Renal cortical epithelial cell (primary cell): ENCODE measurements at regions not wholly inside any gene's neighbourhood (a gene's known extent, or its start where the extent isn't known, plus 50 kb on each side); places are given as distances from the start of the nearest gene placed in this dataset.
"Not testable (repeated sequence)": the region's sequence is repeated elsewhere in the genome, so short reads cannot be mapped to it uniquely, and the experiment has no call there.

Source experiments
- DNase-seq: peaks from one replicate; pipeline ENCODE4 v3.0.0-alpha.2; 2011; ENCODE audit warnings: low read depth

DNA sequence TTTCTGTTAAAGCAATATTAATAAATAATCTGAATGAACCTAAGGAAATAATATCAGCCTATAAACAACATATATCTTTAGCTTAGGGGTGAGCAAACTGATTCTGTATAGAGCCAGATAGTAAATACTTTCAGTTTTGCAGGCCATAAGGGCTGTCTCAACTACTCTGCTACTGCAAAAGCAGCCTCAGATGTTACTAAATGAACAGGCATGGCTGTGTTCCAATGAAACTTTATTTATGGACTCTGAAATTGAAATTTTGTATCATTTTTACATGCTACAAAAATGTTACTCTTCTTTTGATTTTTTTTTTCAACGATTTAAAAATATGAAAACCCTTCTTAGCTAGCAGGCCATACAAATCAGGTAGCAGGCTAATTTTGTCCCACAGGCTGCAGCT is 212.8 kb upstream of the PRICKLE2 start:
- DNase-seq = no peak

DNA sequence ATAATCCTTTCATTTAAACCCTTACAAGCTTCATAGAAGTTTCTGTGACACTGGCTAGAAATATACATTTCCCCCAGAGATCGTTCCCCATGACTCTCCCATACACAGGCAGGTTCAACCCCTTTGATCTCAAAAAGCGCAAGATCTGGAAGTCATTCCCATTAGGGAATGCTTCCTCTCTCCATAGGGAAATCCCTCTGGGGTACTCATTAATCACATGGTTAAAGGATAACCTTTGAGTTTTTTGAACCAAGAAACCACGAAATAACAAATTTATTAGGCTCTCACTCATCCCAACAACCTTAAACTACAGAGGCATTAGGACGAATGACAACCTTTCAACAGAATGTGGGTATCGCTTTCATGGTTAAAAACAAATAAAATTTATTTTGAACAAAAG is 211.9 kb upstream of the PRICKLE2 start:
- peak; percentile 94 for DNase-seq

DNA sequence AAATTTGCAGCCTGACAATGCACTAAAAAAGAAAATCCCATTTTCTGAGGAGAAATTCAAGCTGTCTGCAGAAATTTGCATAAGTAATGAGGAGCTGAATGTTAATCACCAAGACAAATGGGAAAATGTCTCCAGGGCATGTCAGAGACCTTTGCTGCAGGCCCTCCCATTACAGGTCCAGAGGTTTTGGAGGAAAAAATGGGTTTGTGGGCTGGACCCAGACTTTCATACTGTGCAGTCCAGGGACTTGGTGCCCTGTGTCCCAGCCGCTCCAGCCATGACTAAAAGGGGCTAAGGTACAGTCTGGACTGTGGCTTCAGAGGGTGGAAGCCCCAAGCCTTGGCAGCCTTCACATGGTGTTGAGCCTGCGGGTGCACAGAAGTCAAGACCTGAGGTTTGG is 209.8 kb upstream of the PRICKLE2 start:
- DNase-seq = not testable (repeated sequence)

DNA sequence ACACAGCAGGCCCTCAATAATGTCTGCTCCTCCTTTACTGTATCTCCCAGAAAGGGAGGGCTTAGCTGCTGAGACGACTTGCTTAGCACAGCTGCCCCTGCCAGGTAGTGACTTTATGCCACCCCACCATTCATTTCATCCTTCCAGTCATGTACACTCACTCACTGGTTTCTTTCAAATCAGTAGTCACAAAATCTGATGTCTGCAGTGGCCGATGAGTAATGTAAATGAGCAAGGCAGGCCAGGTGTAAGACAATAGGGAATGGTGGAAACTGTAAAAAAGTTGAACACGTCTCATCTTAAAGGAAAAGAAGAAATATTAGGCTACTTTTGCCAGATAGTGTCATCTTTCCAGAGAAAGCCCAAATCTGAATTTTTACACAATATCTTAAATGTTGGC is 207.6 kb upstream of the PRICKLE2 start:
- no peak for DNase-seq

DNA sequence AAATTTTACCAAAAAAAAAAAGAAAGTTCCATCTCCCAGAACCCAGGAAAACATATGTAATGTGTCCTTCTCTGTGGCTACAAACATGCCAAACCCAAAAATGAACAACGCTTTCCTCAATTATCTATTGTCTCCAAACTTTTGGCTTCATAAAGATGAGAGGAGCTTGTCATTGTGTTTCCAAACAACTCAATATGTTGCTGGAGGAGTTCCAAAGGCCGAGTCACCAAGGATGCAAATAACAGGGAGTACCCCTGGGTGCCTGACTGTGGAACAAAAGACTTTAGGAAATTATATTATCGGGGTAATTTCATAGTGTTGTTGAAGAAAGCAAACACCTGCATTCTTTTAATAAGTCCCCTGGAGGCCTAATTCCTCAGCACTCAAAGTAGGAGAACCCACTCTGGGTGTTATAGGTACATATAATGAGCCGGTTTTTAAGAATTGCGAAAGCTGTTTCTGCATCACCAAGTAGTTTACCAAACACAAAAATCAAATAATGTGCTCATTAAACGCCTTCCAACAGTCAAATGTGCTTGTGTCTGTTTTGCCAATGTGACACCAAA is 206.3 kb upstream of the PRICKLE2 start:
- DNase-seq = peak; percentile 64

DNA sequence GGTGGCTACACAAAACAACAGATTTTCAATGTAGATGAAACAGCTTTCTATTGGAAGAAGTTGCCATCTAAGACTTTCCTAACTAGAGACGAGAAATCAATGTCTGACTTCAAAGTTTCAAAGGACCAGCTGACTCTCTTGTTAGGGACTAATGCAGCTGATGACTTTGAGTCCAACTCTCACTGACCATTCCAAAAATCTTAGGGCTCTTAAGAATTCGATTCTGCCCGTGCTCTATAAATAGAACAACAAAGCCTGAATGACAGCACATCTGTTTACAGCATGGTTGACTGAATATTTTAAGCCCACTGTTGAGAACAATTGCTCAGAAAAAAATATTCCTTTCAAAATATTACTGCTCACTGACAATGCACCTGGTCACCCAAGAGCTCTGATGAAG is 202.4 kb upstream of the PRICKLE2 start:
- DNase-seq = no peak

DNA sequence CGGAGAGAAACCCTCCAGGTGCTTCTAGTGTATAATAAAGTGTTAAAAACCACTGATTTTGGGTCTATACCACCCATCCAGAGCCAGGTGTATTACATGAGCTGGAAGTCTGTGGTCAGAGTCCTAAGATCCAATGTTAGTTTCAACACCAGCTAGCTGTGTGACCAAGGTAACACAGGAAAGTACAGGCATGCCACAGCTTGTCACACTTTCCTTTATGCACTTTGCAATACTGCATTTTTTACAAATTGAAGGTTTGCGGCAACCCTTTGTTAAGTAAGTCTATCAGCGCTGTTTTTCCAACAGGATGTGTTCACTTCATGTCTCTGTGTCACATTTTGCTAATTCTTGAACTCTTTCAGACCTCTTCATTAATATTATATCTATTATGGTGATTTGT is 201.3 kb upstream of the PRICKLE2 start:
- DNase-seq = no peak

DNA sequence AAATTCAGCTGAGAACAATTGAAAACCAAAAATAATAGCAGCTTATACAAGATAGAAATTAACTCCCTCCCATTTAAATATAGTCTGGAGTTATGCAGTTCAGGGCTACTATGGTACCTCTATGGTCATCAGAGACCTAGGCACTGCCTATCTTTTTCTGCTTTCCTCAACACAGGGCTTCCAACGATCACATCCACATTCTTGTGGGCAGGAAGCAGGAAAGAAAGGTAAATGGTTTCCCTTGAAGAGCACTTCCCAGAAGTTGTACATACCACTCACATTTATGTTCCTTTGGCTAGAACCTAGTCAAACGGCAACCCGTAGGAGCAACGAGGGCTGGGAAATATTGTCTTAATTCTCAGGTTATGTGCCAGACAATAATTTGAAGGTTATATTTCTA is 197.7 kb upstream of the PRICKLE2 start:
- no peak for DNase-seq

DNA sequence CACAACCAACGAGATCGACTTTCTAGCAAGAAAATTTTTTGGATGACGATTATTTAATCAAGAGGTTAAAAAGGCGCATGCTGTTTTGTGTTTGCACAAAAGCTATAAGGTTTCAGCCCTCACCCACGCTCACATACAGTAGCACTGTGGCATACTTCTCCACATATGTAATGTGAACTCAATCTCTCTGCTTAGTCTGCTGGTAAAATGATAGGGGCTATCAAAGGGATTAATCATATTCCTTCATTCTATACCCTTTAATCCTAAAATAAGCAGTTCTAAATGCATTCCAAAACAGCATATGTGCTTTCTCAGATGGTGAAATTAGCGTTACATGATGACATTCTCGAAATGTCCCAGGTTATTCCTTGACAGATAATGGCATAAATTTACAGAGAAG is 196.9 kb upstream of the PRICKLE2 start:
- no peak for DNase-seq

DNA sequence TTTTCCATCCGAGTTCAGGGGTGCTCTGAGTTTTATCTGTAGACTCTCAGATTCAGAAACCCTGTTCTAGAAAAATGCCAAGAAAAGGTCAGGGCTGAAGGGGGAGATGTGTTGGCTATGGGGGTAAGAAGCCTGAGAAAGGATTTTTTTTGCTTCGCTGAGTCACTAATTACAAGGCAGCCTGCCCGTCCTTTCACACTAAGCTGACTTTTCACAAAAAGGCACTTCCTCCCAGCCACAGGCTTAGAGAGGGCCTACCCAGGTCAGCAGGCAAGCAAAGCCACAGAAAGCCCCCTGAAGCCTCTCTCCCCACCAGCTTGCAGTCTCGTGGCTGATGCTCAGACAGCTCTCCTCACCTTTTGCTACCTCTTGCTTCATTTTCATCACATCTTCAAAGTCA is 192.6 kb upstream of the PRICKLE2 start:
- DNase-seq = peak; percentile 90

DNA sequence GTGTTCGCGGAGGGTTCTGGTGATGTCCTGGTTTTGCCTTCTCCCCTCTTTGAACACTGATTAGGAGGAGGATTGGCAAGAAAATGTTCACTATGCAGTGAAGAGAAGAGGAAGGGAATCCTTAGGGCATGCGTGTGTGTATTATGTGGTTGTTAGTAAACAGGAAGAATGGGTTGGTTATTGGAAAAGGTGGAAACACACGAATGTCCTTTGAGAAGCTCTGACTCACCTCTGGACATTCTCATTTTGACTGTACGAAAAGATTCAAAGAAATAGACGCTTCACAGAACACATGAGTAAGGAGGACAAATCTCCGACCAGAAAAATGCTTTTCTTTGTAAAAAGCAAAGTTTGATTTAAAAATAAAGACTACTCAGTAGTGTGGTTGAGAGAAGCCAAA is 188.8 kb upstream of the PRICKLE2 start:
- DNase-seq = peak; percentile 30

DNA sequence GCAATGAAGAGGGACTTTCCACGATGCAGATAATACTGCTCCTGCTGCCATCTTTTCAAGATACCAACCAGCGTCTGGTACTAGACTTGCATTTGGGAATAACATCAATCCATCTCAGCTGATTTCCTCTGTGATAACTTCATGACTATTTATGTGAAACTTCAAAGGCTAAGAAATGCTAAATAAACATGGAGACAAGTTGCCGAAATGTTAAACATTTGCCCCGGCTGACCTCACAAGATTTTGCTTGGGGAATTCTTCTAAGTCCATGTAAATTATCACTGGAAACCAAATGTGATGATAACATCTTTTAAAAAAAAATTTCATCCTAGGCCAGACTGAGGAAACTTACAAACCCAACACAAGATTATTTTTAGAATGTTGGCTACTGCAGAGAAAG is 185.8 kb upstream of the PRICKLE2 start:
- no peak for DNase-seq

DNA sequence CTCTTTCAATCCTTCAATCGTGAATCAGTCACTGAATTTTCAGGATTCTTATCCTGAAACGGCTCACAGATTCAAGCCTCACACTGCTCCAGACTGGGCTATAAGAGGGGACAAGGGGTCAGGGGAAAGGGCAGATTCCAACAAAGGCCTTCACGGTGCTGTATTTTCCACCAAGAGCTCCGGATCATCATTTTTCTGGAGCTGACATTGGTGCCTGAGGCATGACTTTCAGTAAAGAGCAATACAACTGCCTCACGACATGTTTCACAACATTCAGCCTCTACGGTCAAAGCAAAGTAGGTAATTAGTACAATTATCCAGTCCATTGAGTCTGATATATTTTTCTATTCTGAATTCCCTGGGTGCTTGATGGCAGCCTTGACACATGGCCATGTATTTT is 185.0 kb upstream of the PRICKLE2 start:
- peak; percentile 76 for DNase-seq

DNA sequence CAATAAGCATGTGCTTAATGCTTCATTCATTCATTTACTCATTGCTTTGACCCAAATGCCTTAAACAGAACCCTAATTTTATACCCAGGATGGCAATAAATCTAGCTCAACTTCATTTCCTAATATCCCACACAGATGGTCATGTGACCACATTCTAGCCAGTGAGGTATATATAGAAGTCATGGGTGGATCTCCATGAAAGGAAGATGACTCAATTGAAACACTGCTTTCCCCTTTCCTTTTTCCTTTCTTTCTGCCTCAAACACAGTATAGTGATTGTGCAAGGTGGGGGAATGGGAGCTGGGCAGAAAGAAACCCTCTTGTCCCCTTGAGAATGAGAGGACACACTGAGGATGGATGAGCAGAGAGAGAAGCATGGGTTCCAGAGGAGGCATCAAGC is 183.5 kb upstream of the PRICKLE2 start:
- peak; percentile 32 for DNase-seq

DNA sequence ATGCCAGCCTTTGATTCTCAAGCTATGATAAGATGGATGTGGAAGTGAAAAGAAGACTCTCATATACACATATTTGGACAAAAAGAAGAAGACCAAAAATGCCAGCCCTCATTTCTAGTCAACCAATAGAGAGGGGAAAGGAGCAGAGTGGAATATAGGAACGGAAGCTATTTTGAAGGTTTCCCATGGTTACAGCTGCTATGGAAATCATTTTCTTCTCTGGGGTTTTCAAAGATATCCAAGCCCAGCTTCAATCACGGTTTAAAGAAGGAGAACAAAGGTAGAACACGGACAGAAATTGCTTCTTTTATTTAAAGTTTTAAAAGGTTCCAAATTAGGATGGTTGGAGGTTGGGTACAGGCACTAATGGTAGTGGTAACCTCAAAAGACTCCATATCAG is 181.0 kb upstream of the PRICKLE2 start:
- DNase-seq = no peak

DNA sequence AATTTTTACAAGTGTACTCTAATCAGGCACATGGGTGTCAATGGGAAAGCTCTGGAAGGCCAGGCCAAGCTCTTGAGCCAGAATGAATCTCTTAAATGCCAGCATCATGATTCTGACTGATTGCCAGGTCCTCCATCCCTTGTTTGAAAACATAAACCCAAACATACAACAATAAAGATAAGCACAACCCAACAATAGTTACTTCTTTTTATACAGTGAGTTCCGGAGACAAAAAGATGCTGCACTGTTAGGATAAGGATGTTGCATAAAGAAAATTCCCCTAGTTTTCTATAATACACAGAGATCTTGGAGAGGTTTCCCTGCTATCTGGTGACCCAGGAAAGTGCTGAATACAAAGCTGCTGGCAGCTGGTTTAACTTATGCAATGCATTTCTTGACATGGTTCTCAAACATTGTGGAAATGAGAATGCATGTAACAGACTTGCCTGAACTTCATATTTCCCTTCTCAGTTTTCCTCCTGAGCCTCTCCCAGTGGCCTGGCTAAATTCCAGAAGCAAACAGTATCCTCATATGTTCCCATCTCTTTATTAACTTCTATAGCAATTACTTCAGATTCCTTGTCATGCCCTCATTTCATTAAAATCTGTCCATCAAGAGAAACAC is 180.1 kb upstream of the PRICKLE2 start:
- no peak for DNase-seq

DNA sequence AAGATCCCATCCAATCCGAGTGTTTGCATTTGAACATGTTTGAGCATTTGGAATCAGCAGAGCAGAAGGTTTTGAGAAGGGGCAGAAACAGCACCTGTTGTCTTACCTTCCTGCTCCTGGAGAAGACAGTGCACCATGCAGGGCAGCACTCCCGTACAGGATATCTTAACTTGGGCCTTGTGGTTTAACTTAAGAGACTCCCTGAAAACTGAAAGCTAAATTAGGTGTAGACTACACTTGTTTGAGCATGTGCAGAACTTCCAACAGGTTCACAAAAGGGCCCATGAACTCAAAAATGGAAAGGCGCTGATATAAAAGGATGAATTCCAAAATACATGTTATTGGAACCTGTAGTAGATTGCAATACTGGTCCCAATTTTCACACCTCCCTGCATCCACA is 175.4 kb upstream of the PRICKLE2 start:
- DNase-seq = no peak

DNA sequence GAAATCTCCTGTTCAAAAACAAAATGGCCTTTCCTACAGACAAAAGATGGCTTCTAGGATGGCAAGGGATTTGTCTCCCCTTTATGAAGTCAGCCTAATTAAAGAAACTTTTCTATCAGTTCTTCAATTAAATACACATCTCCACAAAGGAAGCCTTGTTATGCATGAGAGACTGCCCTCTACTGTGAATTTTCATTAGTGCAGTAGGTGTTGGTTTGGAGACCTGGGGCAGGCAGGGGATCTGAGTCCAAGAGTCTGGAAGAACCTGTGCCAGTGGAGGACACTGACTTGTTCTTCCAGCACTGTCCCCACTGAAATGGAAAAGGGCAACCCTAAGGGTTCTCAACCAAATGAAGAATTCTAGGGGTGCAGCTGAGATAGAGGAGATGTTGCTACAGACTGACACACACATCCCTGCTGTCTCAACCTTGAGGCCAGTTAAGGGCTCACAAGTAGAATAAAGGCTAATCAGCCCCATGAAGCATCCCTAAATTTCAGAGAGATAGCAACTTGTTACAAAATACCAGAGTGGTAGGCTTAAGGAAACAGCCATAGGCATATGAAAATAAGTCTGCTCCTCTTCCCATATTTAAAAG is 174.0 kb upstream of the PRICKLE2 start:
- peak; percentile 67 for DNase-seq

DNA sequence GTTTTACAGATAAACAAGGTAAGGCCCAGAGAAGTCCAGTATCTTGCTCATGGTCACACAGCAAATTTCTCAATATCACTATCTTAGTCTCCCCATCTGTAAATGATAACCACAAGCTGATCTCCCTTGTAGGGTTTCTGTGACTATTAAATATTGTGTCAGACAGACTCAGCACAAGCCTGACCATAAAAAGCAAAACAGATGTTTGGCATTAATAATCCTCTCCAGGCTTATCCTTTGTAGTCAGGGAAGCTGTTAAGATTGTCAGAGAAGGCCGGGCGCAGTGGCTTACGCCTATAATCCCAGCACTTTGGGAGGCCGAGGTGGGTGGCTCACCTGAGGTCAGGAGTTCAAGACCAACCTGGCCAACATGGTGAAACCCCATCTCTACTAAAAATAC is 173.2 kb upstream of the PRICKLE2 start:
- DNase-seq = no peak

DNA sequence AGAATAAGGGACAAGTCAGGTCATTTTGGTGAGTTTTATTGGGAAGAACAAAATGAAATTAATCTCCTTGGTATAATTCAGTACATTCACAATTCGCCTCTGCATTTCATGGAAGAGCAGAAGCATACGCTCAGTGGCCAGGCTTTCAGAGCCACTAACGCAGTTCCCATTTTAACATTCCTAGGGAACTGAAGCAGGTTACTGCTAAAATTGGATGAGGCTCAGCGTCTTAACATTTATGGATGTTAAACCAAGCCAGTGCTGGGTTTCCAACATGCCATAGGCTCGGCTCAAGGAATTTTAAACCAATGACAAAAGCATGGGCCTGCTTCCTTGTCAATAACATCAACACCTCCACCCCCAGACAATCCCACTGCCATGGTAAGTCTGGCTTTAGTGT is 172.7 kb upstream of the PRICKLE2 start:
- DNase-seq = no peak

DNA sequence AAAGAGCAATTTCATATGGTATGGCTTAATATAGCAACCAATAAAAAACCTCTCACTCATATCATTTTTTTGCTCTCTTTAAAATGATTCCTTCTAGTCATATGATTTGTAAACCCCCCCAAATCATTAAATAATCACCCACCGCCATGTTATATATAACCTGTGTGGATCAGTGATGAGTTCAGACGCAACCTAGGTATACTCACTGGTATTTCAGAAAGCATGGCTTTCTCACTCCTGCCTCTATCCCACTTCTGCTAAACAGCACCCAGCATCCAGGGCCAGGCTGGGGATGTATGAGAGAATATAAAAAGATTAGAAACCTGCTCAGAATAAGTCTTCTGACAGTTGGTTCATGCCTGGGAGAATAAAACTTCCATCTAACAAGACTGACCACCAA is 172.3 kb upstream of the PRICKLE2 start:
- DNase-seq = no peak

DNA sequence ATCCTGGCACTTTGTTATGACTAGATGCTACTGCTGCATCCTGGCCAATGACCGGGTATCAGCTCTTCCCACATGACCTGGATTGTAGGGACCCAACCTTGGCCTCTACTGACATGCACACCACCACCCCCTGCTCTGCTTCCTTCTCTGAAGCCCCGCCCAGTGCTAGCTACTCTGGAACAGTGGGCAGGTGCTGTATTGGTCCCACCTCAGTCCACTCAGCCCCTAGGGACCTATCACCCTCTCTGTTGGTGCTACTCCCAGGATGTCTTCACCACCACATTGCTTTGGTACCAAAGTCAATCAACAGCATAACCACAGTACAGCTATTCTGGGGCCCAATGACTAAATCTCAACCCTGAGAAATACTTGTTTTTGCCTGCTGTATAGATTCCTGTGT is 170.2 kb upstream of the PRICKLE2 start:
- no peak for DNase-seq

DNA sequence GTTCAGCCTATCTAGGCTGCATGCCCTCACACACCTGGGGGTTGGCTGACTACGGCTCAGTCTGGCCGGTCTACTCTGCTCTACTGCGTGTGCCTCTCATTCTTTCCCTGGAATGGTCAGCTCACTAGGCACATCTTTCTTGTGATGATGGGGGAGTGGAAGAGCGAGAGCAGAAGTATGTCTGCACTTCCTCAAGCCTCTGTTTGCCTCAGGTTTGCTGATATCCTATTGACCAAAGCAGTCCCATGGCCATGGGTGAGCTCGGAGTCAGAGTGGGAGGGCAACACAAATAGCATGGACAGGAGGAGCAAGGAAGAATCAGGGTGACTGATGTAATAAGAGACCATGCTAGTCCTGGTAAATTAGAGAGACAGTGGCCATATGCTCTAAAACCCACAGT is 167.9 kb upstream of the PRICKLE2 start:
- DNase-seq = no peak

DNA sequence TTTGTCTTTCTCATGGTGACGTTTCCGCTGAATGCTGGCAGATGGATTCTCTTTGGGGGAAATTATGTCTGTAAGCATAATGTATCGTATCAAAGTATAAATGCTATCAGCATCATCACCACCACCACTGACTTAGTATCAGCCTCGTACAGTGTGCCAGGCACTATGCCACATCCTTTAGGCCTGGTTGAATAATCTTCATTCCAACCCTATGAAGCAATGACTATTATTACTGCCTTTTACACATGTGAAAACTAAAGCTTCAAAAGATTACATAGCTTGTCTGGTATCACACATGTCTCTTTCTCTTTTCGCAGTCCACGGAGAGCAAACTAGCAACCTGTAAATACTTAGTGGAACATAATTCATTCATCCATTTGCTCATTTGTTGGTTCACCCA is 166.7 kb upstream of the PRICKLE2 start:
- peak; percentile 7 for DNase-seq
